ENCODE measurements at regions not wholly inside any gene's neighbourhood (a gene's known extent, or its start where the extent isn't known, plus 50 kb on each side); places are given as distances from the start of the nearest gene placed in this dataset.

DNA sequence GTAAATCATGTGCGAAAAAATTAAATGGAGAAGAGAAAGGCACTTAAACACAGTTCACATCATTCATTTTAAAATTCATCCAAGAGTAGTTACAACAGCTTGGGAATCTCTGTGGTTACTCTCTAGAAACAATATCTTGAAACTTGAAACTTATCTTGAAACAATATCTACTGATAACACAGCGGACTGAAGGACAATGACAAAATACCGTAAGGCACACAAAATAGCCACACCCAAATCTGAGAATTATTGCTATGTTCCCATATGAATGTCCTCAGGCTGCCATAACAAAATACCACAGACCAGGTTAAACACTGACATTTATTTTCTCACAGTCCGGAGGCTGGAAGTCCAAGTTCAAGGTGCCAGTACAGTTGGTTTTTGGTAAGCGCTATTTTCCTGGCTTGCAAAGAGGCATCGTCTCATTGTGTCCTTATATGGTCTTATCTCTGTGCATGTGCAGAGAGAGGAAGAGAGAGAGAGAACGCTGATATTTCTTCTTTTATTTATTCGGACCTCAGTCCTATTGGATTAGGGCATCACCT, 122.5 kb upstream of the BTBD3 start:
- TF ChIP-seq POLR2A (IDR thresholded peaks at IDR 0.05; ENCODE audit: low read length): no peak
- TF ChIP-seq GATA1 (IDR thresholded peaks at IDR 0.05; ENCODE audit: low read depth, low read length): no peak
- no peak for DNase-seq

DNA sequence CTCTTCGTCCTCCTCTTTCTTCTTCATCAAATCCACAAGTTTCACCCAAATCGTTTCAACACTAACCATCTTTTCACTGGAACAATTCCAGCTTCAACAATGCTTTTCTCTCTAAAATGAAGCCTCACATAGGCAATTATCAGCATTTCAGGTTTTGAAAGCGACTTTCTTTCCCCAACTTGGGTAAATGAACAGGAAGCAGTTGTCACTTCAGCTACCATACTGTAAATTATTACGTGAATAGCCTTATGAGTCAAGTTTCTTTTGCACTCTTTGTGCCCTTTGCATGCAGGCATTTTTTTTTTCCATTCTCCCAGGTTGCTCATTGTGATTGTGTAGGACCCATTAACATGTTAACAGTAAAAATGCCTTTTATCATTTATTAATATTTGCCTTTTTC, 121.7 kb upstream of the BTBD3 start:
- no peak for DNase-seq
- TF ChIP-seq POLR2A (IDR thresholded peaks at IDR 0.05; ENCODE audit: low read length) (no peak), GATA1 (IDR thresholded peaks at IDR 0.05; ENCODE audit: low read depth, low read length) (no peak)

- DNase-seq: no peak
- no peak for TF ChIP-seq POLR2A (IDR thresholded peaks at IDR 0.05; ENCODE audit: low read length)
- TF ChIP-seq GATA1 (IDR thresholded peaks at IDR 0.05; ENCODE audit: low read depth, low read length): no peak
Measured at GRCh38 chr20:11797156-11797555, 120.5 kb upstream of the BTBD3 start.

GRCh38 chr20:11799281-11799684, 118.4 kb upstream of the BTBD3 start:
- DNase-seq: no peak
- TF ChIP-seq GATA1 (IDR thresholded peaks at IDR 0.05; ENCODE audit: low read depth, low read length) (no peak), POLR2A (IDR thresholded peaks at IDR 0.05; ENCODE audit: low read length) (no peak)

GRCh38 chr20:11807054-11808048, 110.3 kb upstream of the BTBD3 start:
- no peak for TF ChIP-seq GATA1 (IDR thresholded peaks at IDR 0.05; ENCODE audit: low read depth, low read length)
- no peak for DNase-seq

GRCh38 chr20:11808841-11809240, 108.9 kb upstream of the BTBD3 start:
- no peak for DNase-seq
- TF ChIP-seq POLR2A (IDR thresholded peaks at IDR 0.05; ENCODE audit: low read length) (no peak), GATA1 (IDR thresholded peaks at IDR 0.05; ENCODE audit: low read depth, low read length) (no peak)

DNA sequence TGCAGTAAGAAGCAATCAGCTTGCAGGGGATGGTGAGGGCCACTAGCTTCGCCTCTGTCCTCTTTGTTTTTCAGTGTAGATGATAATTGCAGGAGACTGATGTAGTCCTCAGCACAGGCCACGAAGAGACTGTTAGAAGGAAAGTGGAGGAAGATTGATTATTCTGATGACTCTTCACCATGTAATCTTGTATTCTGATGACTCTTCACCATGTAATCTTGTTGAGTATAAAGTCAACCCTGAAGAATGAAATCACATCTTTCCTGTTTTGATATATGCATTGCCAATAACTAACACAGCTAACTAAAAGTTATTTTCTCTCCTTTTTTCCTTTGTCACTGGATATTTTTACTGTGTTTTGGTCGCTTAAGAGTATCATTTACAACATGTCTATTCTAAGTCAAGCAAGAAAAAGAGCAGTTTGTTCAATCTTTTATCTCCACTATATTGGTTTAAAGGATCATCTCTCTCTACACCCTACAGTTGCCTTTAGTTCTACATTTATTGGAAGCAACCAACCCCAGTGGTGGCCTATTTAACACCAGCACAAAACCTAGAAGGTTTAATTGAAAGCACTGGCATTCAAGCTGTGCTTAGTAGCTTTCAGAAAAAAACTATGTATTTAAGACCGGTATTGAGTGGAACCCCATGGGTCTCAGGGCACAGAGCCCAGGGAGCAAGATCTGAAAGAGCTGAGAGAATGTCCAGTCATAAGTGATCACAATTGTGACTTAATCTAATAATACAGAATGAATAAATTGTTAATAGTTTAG, 107.2 kb upstream of the BTBD3 start:
- DNase-seq: no peak
- no peak for TF ChIP-seq POLR2A (IDR thresholded peaks at IDR 0.05; ENCODE audit: low read length)
- TF ChIP-seq GATA1 (IDR thresholded peaks at IDR 0.05; ENCODE audit: low read depth, low read length): no peak

- TF ChIP-seq POLR2A (IDR thresholded peaks at IDR 0.05; ENCODE audit: low read length) (no peak), GATA1 (IDR thresholded peaks at IDR 0.05; ENCODE audit: low read depth, low read length) (no peak)
Measured at GRCh38 chr20:11813106-11813890, 104.4 kb upstream of the BTBD3 start.

DNA sequence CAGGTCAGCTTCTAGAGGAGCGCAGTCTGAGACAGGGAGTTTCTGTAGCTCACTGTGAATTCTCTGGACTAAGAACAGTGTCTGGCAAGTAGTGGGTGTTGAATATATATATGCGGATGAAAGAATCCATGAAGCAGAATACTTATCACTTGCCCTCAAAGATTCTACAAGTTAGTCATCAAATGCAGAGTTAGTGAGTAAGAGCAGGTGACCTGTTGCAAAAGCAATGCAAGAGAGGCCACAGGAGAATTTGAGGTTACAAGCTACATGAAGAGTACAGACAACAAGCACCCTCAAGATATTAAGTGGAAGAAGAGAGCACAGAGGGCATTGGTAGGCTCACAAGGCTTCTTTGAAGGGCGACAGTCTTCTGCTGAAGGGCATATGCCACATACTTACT, 103.4 kb upstream of the BTBD3 start:
- DNase-seq: no peak
- no peak for TF ChIP-seq POLR2A (IDR thresholded peaks at IDR 0.05; ENCODE audit: low read length)
- no peak for TF ChIP-seq GATA1 (IDR thresholded peaks at IDR 0.05; ENCODE audit: low read depth, low read length)

More at GRCh38 chr20:11813106-11813890, 104.4 kb upstream of the BTBD3 start:
- no peak for DNase-seq

- TF ChIP-seq GATA1 (IDR thresholded peaks at IDR 0.05; ENCODE audit: low read depth, low read length): no peak
- DNase-seq: no peak
Measured at GRCh38 chr20:11820838-11821237, 96.9 kb upstream of the BTBD3 start.

GRCh38 chr20:11822540-11822794, 95.2 kb upstream of the BTBD3 start:
- TF ChIP-seq GATA1 (IDR thresholded peaks at IDR 0.05; ENCODE audit: low read depth, low read length): no peak
- TF ChIP-seq POLR2A (IDR thresholded peaks at IDR 0.05; ENCODE audit: low read length): no peak
- no peak for DNase-seq

- DNase-seq: no peak
- no peak for TF ChIP-seq POLR2A (IDR thresholded peaks at IDR 0.05; ENCODE audit: low read length)
- TF ChIP-seq GATA1 (IDR thresholded peaks at IDR 0.05; ENCODE audit: low read depth, low read length): no peak
Measured at GRCh38 chr20:11826334-11826733, 91.4 kb upstream of the BTBD3 start.

- no peak for DNase-seq
- TF ChIP-seq POLR2A (IDR thresholded peaks at IDR 0.05; ENCODE audit: low read length): no peak
- no peak for TF ChIP-seq GATA1 (IDR thresholded peaks at IDR 0.05; ENCODE audit: low read depth, low read length)
Measured at GRCh38 chr20:11832397-11832796, 85.3 kb upstream of the BTBD3 start.

DNA sequence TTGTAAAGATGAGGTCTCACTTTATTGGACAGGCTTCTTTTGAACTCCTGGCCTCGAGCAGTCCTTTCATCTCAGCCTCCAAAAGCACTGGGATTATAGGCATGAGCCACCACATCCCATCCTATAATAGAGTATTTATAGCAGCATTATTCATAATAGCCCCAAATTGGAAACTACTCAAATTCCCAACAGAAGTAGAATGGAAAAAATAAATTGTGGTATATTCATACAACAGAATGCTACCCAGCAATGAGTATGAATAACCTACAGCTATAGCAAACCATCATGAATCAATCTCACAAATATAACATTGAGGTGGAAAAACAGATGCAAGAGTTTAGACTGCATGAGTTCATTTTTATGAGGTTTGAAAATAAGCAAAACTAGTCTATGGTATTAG, 84.8 kb upstream of the BTBD3 start:
- no peak for TF ChIP-seq GATA1 (IDR thresholded peaks at IDR 0.05; ENCODE audit: low read depth, low read length)
- no peak for TF ChIP-seq POLR2A (IDR thresholded peaks at IDR 0.05; ENCODE audit: low read length)
- DNase-seq: no peak
